Head of caudate nucleus (tissue), 42 donors: ENCODE measurements at regions not wholly inside any gene's neighbourhood (a gene's known extent, or its start where the extent isn't known, plus 50 kb on each side); places are given as distances from the start of the nearest gene placed in this dataset.
A peak's percentile ranks its signal among the peaks of the same experiment; 100 is the strongest.
"Not testable (repeated sequence)": the region's sequence is repeated elsewhere in the genome, so short reads cannot be mapped to it uniquely, and the experiment has no call there.

ENCODE experiments used
- DNase-seq, 42 donors: peaks; one replicate each; pipeline versions ENCODE4 v3.0.0 to v3.0.0-alpha.2; 2020 to 2021; ENCODE audit warnings: mixed read lengths in 7 of 42
- intact Hi-C: fragments of 100-400 bp; cut with DNase I; formaldehyde crosslinking; loops from one replicate; pipeline ENCODE4 v1.15.0; 2022

DNA sequence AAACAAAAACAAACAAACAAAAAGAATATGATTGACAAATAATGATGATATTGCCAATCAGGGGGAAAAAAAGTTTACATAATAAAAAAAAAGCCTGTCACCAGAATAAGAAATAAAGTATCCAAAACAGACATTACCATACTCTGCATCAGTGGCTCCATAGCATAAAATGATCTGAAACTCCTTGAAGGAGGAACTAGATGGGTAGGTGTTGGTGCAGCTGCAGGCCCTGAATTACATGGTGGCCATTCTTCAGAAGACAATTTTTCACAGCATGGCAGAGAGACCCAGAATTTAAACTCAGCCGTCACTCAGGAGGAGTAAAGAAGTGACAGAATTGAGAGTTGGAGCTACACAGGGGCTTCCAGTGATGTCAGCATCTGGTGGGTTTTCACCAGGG lies 60.2 kb downstream of the GLUL start:
- intact Hi-C loops, result no loop called here
- no peak for DNase-seq

DNA sequence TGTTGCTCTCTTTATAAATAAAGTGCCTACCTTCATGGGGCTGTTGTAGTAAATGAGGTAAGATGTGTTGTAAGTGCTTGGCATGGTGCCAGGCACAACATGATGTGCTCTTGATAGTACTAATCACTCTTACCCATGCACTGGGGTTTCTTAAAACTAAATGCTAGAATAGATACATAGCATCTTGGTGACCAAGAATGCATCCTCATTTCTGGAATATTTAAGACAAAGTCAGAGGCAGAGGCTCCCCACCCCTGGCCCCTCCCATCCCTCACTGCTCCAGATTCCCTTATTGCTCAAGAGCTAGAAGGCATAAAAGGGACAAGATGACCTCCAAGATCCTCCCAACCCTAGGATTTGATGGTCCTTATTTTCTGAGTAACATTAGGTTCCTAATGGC lies 61.3 kb downstream of the GLUL start:
- intact Hi-C loops, result no loop called here
- peak in 1 of 42 donors; percentile 8 for DNase-seq

DNA sequence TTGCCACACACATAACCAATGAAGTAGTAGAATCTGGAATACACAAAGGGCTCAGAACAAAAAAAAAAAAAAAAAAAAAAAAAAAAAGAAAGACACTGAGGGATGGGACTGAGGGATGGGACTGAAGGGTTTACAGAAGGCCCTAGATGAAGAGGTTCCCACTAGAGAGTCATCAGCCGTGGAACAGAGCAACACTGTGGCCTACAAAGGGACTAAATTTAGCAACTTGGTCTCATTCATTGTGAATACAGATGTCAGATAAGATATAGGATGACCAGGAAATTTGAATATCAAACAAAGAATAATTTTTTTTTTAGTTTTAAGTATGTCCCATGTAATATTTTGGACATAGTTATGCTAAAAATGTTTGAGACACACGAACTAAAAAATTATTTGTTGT lies 62.1 kb downstream of the GLUL start:
- intact Hi-C loops, result no loop called here
- DNase-seq, result no peak

DNA sequence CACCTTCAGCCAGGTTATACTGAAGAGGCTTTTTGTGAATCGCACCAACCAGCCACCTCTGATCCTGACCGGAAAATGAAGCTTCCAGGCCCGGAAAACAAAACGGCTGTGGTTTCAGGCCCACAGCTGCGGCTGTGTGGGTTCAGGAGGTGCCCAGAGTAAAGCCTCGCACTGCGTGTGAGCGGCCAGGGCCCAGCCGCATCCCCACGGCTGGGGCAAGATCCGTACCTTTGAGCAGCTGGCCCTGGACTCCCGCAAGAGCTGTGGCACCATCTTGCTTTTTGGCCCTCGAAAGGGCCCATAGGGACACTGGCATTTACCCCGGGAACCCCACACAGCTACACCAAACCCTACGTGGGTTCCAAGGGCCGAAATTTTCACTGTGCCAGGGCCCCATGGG lies 63.0 kb downstream of the GLUL start:
- DNase-seq, result no peak
- intact Hi-C loops, result no loop called here

DNA sequence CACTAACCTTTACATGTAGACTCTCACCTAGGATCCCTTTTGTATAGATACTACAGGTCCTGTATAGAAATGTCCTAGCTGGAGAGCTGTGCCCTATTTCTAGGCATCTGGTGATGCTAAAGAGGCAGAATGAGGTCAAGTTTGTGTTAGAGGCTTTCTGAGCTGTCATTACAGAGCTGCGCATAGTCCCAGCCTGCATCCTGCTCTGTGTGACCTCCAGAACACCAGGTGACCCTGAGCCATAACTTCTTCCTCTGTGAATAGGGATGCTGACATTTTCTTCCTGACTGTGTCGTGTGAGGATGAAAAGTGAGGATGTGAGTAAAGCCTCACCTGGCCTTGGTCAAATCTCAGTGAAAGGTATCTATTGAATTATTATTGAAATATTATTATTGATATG lies 66.3 kb downstream of the GLUL start:
- DNase-seq, result no peak
- intact Hi-C loops, result no loop called here

DNA sequence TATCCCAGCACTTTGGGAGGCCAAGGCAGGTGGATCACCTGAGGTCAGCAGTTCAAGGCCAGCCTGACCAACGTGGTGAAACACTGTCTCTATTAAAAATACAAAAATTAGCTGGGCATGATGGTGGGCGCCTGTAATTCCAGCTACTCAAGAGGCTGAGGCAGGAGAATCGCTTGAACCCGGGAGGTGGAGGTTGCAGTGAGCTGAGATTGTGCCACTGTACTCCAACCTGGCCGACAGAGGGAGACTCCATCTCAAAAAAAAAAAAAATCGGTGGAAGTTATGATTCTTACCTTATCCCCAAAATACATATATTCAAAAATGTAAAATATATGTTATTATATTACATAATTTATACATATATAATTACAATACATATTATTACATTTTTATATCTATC lies 70.1 kb downstream of the GLUL start:
- intact Hi-C loops, DNase-seq: not testable (repeated sequence)

DNA sequence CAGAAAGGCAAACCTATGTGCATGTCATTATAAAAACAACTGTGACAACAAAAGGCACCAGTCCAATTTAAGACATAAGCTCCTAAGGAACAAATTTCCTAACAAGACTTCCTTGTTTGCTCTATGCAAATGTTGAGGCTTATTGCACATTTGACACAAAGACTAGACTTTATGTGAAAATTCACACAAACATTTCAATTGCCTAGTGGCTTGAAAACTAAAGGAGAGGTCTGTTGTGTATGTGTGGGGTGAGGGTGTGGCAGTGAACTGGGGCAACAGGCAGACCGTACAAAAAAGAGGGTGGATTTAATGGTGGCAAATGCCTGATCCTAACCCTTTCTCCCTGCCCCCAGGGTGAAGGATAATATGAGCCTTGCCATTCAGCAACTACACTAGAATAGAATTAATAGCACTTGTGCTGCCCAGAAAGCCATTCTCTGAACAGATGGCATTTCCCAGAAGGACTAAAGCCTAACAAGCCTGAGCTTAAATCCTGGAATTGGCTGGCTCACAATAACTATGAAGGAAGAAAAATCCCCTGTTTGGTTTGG lies 73.9 kb downstream of the GLUL start:
- peak in 2 of 42 donors; percentile 11 to 45 for DNase-seq
- intact Hi-C loops, result no loop called here

DNA sequence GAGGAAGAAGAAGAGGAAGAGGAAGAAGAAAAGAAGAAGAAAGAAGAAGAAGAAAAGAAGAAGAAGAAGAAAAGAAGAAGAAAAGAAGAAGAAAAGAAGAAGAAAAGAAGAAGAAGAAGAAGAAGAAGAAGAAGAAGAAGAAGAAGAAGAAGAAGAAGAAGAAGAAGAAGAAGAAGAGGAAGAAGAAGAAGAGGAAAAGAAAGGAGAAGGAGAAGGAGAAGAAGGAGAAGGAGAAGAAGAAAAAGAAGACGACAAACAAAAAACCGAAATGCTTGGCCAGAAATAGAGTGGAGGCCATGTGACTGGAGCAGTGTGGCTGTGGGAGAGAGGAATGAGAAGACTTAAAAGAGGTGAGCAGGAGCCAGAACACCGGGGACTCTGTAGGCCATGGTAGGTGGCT lies 75.1 kb downstream of the GLUL start:
- intact Hi-C loops, DNase-seq: not testable (repeated sequence)

DNA sequence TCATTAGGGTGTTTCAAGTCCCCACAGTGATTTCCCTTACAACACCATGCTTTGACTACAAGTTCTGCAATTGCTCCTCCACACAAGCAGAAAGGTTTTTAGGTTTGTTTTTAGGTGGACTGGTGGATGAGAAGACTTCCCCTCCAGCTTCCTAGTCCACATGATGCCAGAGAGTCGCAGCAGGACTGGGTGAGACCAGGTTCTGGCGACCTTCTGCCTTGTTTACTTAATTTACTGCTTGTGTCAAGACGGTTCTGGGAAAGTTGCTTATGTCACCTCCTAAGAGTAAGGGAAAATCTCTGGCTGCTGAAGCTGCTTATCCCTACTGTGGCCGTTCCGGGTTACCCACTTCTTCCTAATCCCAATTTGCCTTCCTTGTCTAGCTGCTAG lies 76.4 kb downstream of the GLUL start:
- no peak for DNase-seq
- intact Hi-C loops, result no loop called here

DNA sequence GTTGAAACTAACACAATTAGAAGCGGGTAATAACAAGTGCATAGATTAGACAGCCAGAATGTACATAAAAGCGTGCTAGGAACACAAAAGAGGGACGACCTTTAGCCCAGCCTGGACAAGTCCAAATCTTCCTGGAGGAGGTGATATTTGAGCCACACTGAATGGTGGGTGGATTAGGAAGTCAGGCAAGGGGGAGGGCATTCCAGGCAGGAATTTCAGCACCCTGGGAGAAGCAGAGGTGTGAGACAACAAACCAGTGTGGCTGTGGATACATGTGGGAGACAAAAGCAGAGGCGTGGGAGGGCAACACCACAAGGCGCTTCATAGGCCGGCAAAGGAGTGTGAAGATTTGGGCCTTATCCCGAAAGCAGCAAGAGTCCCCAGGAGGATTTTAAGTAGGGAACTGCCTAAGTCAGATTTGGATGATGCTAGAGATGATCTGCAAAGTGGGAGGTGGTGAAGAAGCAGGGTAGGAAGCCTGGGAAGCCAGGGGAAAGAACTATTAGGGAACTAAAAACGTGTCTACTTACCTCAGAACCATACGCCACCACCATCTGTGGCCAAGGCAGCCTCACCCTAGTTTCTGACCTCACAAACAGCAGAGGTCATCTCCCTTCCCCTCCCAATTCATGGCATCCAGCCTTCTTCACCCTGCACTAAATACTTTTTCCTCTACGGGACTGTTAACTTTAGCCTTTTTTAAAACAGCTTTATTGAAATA lies 81.8 kb downstream of the GLUL start:
- intact Hi-C loops, result no loop called here
- DNase-seq, result no peak

DNA sequence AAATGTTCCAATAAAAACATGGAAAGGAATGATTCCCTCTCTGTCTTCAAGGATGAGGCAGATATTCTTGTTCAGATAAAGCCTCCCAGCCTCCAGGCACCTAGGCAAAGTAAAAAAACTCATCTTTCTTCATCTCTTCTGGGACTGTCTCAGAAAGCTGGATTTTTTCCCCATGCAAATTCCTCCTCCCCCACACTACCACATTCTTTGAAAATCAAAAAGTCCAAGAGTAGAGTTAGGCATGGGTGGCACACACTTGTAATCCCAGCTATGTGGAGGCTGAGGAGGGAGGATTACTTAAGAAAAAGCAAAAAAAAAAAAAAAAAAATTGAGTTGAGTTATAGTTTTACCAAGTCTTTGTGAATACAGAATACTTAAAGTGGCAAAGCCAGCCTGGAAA lies 82.8 kb downstream of the GLUL start:
- intact Hi-C loops, result no loop called here
- DNase-seq, result no peak

DNA sequence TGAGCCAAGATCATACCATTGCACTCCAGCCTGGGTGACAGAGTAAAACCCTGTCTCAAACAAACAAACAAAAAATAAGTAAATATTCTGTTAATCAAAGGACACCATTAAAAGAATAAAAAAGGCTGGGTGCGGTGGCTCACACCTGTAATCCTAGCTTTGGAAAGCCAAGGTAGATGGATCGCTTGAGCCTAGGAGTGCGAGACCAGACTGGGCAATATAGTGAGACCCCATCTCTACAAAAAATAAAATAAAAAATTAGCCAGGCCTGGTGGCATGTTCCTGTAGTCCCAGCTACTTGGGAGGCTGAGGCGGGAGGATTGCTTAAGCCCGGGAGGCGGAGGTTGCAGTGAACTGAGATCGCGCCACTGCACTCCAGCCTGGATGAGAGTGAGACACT lies 84.1 kb downstream of the GLUL start:
- intact Hi-C loops, DNase-seq: not testable (repeated sequence)

DNA sequence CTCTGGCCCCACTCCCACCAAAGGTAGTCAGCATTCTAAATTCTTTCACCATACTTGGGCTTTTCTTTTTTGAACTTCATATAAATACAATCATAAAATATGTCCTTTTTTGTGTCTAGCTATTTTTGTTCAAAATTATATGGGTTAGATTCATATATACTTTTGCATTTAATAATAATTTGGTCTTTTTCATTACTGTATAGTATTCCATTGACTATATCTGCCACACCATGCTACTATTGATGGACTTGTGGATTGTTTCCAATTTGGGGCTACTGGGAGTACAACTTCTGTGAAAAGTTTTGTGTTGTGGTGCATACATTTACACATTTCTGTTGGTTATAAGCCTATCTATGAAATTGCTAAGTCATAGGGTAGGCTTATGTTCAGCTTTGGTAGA lies 85.7 kb downstream of the GLUL start:
- DNase-seq, result no peak
- intact Hi-C loops, result no loop called here

DNA sequence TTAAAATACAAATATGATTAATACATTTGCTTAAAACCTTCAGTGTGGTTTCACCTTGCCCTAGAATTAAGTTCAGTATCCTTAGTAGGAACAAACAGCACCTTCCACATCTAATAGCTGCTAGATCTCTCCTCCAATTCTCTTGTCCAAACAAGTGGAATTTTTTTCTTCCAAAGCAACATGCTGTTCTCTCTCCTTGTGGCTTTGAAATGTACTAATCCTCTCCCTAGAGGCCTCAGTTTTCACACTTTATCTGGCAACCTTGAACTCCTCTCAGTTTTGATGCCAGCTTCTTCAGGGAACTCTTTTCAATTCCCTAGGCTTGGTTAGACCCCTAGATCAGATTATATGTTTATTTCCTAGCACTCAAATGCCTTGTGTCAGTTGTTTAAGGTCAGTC lies 87.0 kb downstream of the GLUL start:
- no peak for DNase-seq
- intact Hi-C loops, result loop anchor here (5.0 kb wide), 1 partner anchor 88 kb away; the partner anchor contains the start of gene GLUL

DNA sequence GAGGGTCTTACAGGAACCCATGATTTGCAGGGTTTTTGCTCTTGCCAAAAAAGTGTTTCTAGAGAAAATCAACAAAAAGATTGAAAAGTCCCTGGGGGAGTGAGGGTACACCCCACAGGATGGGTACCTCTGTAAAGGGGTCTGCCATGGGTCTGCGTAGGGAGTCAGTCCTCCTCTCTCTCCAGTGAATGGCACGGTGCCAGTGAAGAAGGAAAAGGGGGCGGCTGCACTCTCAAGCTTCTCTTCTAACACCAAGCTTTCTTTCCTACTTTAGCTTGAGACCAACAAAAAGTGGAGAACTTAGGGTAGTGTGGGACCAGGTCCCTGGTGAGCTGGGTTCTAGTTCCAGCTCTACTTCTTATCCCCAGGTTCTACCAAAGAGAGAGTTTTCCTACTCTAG lies 87.4 kb downstream of the GLUL start:
- DNase-seq, result no peak

DNA sequence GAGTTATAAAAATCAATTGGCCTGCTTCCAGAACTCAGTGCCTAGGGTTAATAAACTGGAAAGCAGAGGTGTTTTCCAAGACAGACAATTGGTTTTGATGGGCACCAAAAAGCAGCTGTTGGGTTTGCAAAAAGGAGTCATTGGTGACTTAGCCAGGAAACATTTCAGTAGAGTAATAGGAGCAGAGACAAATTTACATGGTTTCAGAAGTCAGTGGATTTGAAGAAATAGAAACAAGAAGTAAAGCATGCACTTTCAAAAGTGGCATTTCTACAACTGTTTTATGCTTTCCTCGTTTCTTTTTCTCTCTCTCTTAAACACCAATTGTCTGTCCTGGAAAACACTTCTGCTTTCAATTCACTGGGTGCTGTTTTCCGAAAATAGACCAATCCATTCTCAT lies 87.8 kb downstream of the GLUL start:
- intact Hi-C loops, result loop anchor here (5.0 kb wide), 1 partner anchor 89 kb away; the partner anchor contains the start of gene GLUL
- no peak for DNase-seq

More for the DNA sequence above, 87.4 kb downstream of the GLUL start:
- intact Hi-C loops, result loop anchor here (5.0 kb wide), 1 partner anchor 88 kb away; the partner anchor contains the start of gene GLUL

DNA sequence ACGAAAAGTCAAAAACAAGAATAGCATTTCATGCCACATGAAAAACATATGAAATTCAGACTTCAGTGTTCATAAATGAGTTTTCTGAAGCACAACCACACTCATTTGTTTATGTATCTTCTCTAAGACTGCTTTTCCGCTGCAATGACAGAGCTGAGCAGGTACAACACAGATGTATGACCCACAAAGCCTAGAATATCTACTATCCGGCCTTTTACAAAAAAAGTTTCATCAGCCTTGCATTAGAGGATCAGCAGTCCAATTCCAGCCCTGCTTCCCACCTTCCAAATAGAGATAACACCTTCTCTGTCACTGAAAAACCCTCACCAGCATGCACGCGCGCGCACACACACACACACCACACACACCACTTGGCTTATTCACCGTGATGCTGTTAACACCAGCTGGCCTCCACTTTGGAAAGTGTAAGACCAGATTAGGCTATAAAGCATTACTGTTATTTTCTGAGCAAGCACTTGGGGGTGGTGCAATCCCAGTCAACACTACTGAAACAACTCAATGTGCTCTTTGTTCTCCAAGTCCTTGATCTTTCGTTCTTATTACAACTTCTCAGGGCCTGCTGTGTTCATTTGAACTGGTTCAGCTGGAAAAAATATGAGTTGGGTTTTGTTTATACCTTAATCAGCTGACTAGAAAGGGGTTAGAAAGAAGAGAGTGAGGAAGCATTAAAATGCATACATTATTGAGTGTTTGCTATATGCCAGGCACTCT lies 90.0 kb downstream of the GLUL start:
- intact Hi-C loops, result loop anchor here (5.0 kb wide), 1 partner anchor 91 kb away; the partner anchor contains the start of gene GLUL
- DNase-seq, result peak in 37 of 42 donors; percentile 13 to 86 (median 63)

DNA sequence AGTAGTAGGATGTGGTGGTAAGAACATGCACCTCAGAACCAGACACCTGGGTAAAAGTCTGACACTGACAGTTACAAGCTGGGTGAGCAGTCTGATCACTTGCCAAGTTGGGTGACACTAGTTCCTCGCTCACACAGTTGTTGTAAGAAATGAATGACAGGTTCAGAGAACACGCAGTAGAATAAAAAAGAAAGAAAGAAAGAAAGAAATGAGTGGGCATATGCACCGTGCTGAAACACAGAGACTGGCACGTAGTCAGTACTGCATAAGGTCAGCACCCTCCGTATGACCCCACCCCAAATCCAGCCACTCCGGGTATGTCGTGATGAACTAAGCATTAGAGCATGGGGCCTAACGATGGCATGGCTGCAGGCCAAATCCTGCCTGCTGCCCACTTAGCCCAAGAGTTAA lies 90.6 kb downstream of the GLUL start:
- intact Hi-C loops, result loop anchor here (5.0 kb wide), 1 partner anchor 91 kb away; the partner anchor contains the start of gene GLUL
- peak in 27 of 42 donors; percentile 13 to 89 (median 53) for DNase-seq

DNA sequence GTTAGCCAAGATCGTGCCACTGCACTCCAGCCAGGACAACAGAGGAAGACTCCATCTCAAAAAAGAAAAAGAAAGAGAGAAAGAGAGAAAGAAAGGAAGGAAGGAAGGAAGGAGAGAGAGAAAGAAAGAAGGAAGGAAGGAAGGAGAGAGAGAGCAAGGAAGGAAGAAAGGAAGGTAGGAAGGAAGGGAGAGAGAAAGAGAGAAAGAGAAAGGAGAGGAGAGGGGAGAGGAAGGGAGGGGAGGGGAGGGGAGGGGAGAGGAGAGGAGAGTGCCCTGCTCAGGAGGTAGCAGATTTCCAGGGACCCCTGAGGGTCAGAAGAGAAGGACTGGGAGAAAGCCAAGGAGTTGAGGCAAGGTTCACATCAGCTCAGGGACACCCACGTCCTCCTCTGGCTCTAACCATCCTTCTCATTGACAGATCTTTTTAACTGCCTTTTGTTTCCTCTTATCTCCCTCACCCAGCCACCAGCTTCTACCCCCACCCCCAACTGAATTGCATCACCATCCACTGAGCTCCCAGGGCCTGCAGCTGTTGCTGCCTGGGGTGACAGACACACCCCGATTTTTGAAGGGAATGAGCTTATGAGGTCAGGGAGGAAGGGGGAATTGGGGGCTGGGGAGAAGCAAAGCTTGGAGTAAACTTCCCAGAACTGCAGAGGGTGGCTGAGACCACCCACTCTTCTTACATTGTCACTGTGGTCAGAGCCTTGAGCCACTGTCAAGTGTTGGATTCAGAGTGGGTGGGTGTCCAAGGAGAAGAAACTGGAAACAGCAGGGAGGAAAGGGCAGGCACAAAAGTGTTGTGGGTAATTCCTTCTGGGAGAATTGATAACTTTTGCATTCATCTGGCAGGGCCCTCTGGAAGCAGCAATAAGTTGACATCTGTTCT lies 91.6 kb downstream of the GLUL start:
- intact Hi-C loops, result loop anchor here (5.0 kb wide), 1 partner anchor 92 kb away; the partner anchor contains the start of gene GLUL
- peak; percentile 40 to 87 (median 72) for DNase-seq
